Natural killer cell (primary cell): ENCODE measurements at regions not wholly inside any gene's neighbourhood (a gene's known extent, or its start where the extent isn't known, plus 50 kb on each side); places are given as distances from the start of the nearest gene placed in this dataset.

Experiments
- ATAC-seq, 3 donors: fragments of 150-1000 bp in 2 of 3; fragments of 200-7000 bp in 1 of 3; cut with Tn5 transposase; 1 replicate in 1 of 3; 2 replicates in 2 of 3; pipeline ENCODE4 v1.10.0; 2021; ENCODE audit warnings: mild to moderate bottlenecking in 2 of 3, moderate library complexity in 2 of 3
- DNase-seq, 2 donors: peaks; one replicate each; pipeline versions ENCODE4 v3.0.0 to v3.0.0-alpha.2; 2013 to 2021; ENCODE audit warnings: mixed read lengths in 1 of 2
- H3K27ac ChIP-seq: one replicate; pipeline ENCODE4 v1.5.1; 2013; ENCODE audit warnings: mild to moderate bottlenecking, low read length
- H3K27me3 ChIP-seq: one replicate; pipeline ENCODE4 v1.6.1; 2013; ENCODE audit warnings: low read length; ENCODE audit not compliant: control insufficient read depth, insufficient read depth
- H3K36me3 ChIP-seq: one replicate; pipeline ENCODE4 v1.6.1; 2013; ENCODE audit warnings: low read length; ENCODE audit not compliant: control insufficient read depth, insufficient read depth
- H3K4me1 ChIP-seq: one replicate; pipeline ENCODE4 v1.6.1; 2013; ENCODE audit warnings: low read length; ENCODE audit not compliant: control insufficient read depth, insufficient read depth
- H3K4me3 ChIP-seq: one replicate; pipeline ENCODE4 v1.5.1; 2013; ENCODE audit warnings: low read length
- H3K9me3 ChIP-seq: one replicate; pipeline ENCODE4 v1.6.1; 2013; ENCODE audit warnings: low read length; ENCODE audit not compliant: control insufficient read depth, insufficient read depth
- H3K27ac Mint-ChIP-seq, 2 donors: one replicate each; pipeline ENCODE4 v1.8.0; 2022; ENCODE audit warnings: mild to moderate bottlenecking in 2 of 2, mixed read lengths in 2 of 2, moderate library complexity in 1 of 2
- H3K27me3 Mint-ChIP-seq, 2 donors: one replicate each; pipeline ENCODE4 v1.8.0; 2022; ENCODE audit warnings: low read depth in 2 of 2, mixed read lengths in 2 of 2
- H3K36me3 Mint-ChIP-seq: one replicate; pipeline ENCODE4 v1.8.0; 2022; ENCODE audit warnings: mixed read lengths
- H3K4me1 Mint-ChIP-seq, 2 donors: one replicate each; pipeline ENCODE4 v1.8.0; 2022; ENCODE audit warnings: mixed read lengths in 2 of 2
- H3K4me3 Mint-ChIP-seq: one replicate; pipeline ENCODE4 v1.8.0; 2022; ENCODE audit warnings: mild to moderate bottlenecking, moderate library complexity, mixed read lengths
- H3K9me3 Mint-ChIP-seq, 2 donors: one replicate each; pipeline ENCODE4 v1.8.0; 2022; ENCODE audit warnings: mixed read lengths in 2 of 2
- WGBS: methylation state at CpG from one replicate; pipeline ENCODE4 v1.1.7; 2013; ENCODE audit warnings: missing lambda C conversion rate; ENCODE audit not compliant: insufficient coverage; 5-methylcytosine and 5-hydroxymethylcytosine counted together
- intact Hi-C: fragments of 100-400 bp; cut with micrococcal nuclease; formaldehyde crosslinking; loops from one replicate; pipeline ENCODE4 v1.14.2; 2022
- TF ChIP-seq, protein P1 (sequence below): fragments of 200-600 bp; IDR thresholded peaks from one replicate; pipeline ENCODE4 v1.8.0; 2022; ENCODE audit warnings: antibody characterized with exemption

DNA sequence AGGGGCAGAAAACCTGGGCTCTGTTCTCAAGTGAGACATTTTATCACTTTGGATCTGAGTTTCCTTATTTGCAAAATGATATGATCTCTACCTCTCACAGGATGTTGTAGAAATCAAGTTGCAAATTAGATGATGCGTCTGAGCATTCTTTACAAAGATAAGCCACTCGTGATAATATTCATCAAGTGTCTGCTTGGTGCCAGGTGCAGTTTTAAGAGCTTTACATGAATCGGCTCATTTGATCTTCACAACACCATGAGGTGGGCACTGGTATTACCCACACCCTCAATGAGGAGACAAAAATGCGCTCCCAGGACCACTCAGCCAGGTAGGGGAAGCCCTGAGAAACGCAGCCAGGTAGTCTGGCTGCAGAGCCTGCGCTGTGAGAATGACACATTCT, 59.1 kb upstream of the CA12 start:
- ATAC-seq: peak in 1 of 3 donors; percentile 21
- no peak overlapping the region for H3K4me3 Mint-ChIP-seq

DNA sequence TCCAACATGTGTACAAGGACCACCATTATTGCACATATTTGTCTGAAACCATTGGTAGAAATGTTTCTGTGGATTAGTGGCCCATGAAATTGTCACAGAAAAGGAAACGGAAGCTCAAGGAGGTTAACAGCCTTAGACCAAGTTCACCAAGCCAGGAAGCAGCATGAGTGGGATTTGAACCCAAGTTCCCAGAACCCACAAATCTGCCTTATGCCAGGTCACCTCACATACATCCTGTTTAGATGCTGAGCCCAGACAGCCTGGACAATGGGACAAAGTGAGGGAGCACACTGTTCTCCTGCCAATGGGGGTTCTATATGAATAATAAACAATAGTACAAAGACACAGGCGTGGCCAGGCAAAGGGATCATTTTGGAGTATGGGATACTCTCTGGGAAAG, 59.6 kb upstream of the CA12 start:
- Histone ChIP-seq H3K27me3 (no peaks in the 10 kb centered on the region), H3K36me3 (no peaks in the 10 kb centered on the region), H3K4me3 (no peak overlapping the region), H3K9me3 (no peaks in the 10 kb centered on the region), H3K27ac (no peak overlapping the region), H3K4me1 (peaks cover 8% of the 10 kb centered on the region)
- Mint-ChIP-seq H3K27ac (no peak overlapping the region), H3K4me3 (no peak overlapping the region), H3K4me1 (peaks cover 6 to 9% of the 10 kb centered on the region in 2 donors), H3K36me3 (no peaks in the 10 kb centered on the region), H3K27me3 (no peaks in the 10 kb centered on the region), H3K9me3 (no peaks in the 10 kb centered on the region)
- no peak for ATAC-seq
- TF ChIP-seq, protein P1, sequence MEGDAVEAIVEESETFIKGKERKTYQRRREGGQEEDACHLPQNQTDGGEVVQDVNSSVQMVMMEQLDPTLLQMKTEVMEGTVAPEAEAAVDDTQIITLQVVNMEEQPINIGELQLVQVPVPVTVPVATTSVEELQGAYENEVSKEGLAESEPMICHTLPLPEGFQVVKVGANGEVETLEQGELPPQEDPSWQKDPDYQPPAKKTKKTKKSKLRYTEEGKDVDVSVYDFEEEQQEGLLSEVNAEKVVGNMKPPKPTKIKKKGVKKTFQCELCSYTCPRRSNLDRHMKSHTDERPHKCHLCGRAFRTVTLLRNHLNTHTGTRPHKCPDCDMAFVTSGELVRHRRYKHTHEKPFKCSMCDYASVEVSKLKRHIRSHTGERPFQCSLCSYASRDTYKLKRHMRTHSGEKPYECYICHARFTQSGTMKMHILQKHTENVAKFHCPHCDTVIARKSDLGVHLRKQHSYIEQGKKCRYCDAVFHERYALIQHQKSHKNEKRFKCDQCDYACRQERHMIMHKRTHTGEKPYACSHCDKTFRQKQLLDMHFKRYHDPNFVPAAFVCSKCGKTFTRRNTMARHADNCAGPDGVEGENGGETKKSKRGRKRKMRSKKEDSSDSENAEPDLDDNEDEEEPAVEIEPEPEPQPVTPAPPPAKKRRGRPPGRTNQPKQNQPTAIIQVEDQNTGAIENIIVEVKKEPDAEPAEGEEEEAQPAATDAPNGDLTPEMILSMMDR: no peak
- 85% methylated on average over 2 of the region's 2 CpGs for WGBS
- no peak for DNase-seq
- intact Hi-C loops: no loop called here

More for the DNA sequence above, 59.1 kb upstream of the CA12 start:
- DNase-seq: peak in 1 of 2 donors; percentile 41
- Histone ChIP-seq H3K36me3 (no peaks in the 10 kb centered on the region), H3K4me3 (no peak overlapping the region), H3K9me3 (no peaks in the 10 kb centered on the region), H3K27ac (no peak overlapping the region), H3K4me1 (peaks cover 8% of the 10 kb centered on the region), H3K27me3 (no peaks in the 10 kb centered on the region)
- no peaks in the 10 kb centered on the region for H3K9me3 Mint-ChIP-seq
- H3K36me3 Mint-ChIP-seq: no peaks in the 10 kb centered on the region
- intact Hi-C loops: no loop called here
- H3K27me3 Mint-ChIP-seq: no peaks in the 10 kb centered on the region
- H3K4me1 Mint-ChIP-seq: peaks cover 6 to 9% of the 10 kb centered on the region in 2 donors
- WGBS: 71% methylated on average over 6 of the region's 6 CpGs
- TF ChIP-seq, protein P1: no peak
- H3K27ac Mint-ChIP-seq: no peak overlapping the region

DNA sequence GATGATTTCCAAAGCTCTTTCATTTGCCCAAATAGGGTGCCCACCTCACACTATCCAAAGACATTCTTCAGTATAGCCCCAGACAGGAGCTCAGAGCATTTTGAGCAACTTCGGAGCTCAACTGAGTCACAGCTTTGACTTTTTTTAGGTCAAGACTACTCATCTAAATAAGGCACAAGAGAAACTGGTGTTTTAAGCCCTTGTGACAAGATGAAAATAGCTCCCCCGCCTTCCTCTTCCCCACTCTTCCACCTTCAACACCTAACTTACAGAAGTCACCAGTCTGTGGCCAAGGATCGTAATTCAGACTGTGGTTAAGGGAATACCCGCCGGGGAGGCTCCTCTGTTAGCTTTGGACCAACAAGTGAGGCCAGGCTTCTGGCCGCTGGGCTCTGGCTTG, 60.4 kb upstream of the CA12 start:
- H3K27ac Mint-ChIP-seq: no peak overlapping the region
- 51% methylated on average over 6 of the region's 6 CpGs for WGBS
- intact Hi-C loops: no loop called here
- H3K27me3 ChIP-seq: no peaks in the 10 kb centered on the region
- TF ChIP-seq, protein P1: no peak
- no peak for ATAC-seq
- no peaks in the 10 kb centered on the region for H3K36me3 Mint-ChIP-seq
- no peak overlapping the region for H3K4me3 ChIP-seq
- DNase-seq: no peak
- H3K27ac ChIP-seq: no peak overlapping the region
- no peaks in the 10 kb centered on the region for H3K27me3 Mint-ChIP-seq
- H3K4me1 ChIP-seq: peaks cover 2% of the 10 kb centered on the region
- H3K9me3 ChIP-seq: no peaks in the 10 kb centered on the region
- no peaks in the 10 kb centered on the region for H3K36me3 ChIP-seq
- H3K4me1 Mint-ChIP-seq: peaks cover under 1 to 2% of the 10 kb centered on the region in 2 donors
- no peak overlapping the region for H3K4me3 Mint-ChIP-seq
- H3K9me3 Mint-ChIP-seq: no peaks in the 10 kb centered on the region

DNA sequence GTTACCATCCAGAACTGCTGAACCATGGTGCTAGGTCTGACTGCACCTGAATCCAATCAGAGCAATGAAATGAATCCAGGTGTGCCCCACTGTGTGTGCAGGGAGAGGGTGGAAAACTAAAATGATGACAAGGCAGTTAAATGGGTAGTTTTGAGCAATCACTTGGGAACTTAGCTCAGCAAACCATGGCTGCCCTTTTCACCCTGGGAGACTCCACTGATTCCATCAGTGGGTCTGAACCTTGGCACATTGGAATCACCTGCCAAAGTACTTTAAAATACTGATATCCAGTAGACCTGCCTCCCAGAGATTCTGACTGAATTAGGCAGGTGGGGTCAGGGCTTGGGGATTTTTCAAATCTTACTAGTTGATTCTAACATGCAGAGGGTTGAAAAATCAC, 59.8 kb upstream of the USP3 start:
- intact Hi-C loops: no loop called here
- Mint-ChIP-seq H3K4me1 (no peaks in the 10 kb centered on the region), H3K4me3 (no peak overlapping the region), H3K9me3 (no peaks in the 10 kb centered on the region), H3K27me3 (no peaks in the 10 kb centered on the region), H3K36me3 (no peaks in the 10 kb centered on the region), H3K27ac (no peak overlapping the region)
- ATAC-seq (no peak), DNase-seq (no peak)
- Histone ChIP-seq H3K9me3 (no peaks in the 10 kb centered on the region), H3K4me3 (no peak overlapping the region), H3K27me3 (no peaks in the 10 kb centered on the region), H3K4me1 (no peaks in the 10 kb centered on the region), H3K27ac (no peak overlapping the region), H3K36me3 (no peaks in the 10 kb centered on the region)
- TF ChIP-seq, protein P1: no peak
